ENCODE measurements at regions not wholly inside any gene's neighbourhood (a gene's known extent, or its start where the extent isn't known, plus 50 kb on each side); places are given as distances from the start of the nearest gene placed in this dataset.

GRCh38 chr16:73873643-73874042 is 423.0 kb upstream of the PSMD7 start (continued):
- no peak for TF ChIP-seq SMAD5 (IDR thresholded peaks at IDR 0.05; ENCODE audit: low read depth)
- TF ChIP-seq, protein P1, sequence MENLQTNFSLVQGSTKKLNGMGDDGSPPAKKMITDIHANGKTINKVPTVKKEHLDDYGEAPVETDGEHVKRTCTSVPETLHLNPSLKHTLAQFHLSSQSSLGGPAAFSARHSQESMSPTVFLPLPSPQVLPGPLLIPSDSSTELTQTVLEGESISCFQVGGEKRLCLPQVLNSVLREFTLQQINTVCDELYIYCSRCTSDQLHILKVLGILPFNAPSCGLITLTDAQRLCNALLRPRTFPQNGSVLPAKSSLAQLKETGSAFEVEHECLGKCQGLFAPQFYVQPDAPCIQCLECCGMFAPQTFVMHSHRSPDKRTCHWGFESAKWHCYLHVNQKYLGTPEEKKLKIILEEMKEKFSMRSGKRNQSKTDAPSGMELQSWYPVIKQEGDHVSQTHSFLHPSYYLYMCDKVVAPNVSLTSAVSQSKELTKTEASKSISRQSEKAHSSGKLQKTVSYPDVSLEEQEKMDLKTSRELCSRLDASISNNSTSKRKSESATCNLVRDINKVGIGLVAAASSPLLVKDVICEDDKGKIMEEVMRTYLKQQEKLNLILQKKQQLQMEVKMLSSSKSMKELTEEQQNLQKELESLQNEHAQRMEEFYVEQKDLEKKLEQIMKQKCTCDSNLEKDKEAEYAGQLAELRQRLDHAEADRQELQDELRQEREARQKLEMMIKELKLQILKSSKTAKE (IDR thresholded peaks at IDR 0.05; ENCODE audit: low read depth, poor library complexity, severe bottlenecking), result no peak
- TF ChIP-seq RAD21 (IDR thresholded peaks at IDR 0.05; ENCODE audit: insufficient read depth, low read depth, low read length), result no peak

- H3K27me3 ChIP-seq (replicated peaks in 1 of 2; ENCODE audit: control insufficient read depth in 2 of 2, insufficient read depth in 2 of 2, low read length in 1 of 2), result no peaks in the 10 kb centered on the region
- no peak for ATAC-seq
- no peak for DNase-seq (ENCODE audit: low read depth, low spot score)
- H4K20me1 ChIP-seq (ENCODE audit: control insufficient read depth, insufficient read depth), result no peaks in the 10 kb centered on the region
- TF ChIP-seq MXI1 (IDR thresholded peaks at IDR 0.05; ENCODE audit: low read depth, low read length) (no peak), HCFC1 (IDR thresholded peaks at IDR 0.05; ENCODE audit: low read length) (no peak), CHD1 (IDR thresholded peaks at IDR 0.05; ENCODE audit: low read depth, low read length) (no peak), PKNOX1 (IDR thresholded peaks at IDR 0.05) (no peak), GABPA (IDR thresholded peaks at IDR 0.05; ENCODE audit: low read depth) (no peak), YBX1 (IDR thresholded peaks at IDR 0.05) (no peak), SREBF1 (IDR thresholded peaks at IDR 0.05; ENCODE audit: low read length) (no peak), MEF2B (IDR thresholded peaks at IDR 0.05; ENCODE audit: partially characterized antibody, poor library complexity, severe bottlenecking) (no peak), STAT1 (conservative IDR thresholded peaks at IDR 0.05) (no peak)
- H3K4me2 ChIP-seq (ENCODE audit: control insufficient read depth, insufficient read depth), result no peak overlapping the region
- no peaks in the 10 kb centered on the region for H3K36me3 ChIP-seq (ENCODE audit: control insufficient read depth in 2 of 2, insufficient read depth in 2 of 2, low read length in 1 of 2)
- no peak overlapping the region for H3K4me3 ChIP-seq
- intact Hi-C loops (cut with micrococcal nuclease; ENCODE audit: unreplicated experiment), result no loop called here
- no peaks in the 10 kb centered on the region for H3K4me1 ChIP-seq (ENCODE audit: control insufficient read depth, insufficient read depth, low read length)
- FAIRE-seq, result no peak
- no CpG with 5 or more reads among the region's 8 CpGs for WGBS (ENCODE audit: insufficient coverage, insufficient replicate concordance, low lambda C conversion rate, missing lambda C conversion rate)
- in situ Hi-C loops (cut with MboI), result no loop called here
- ChIA-PET RAD21 (ENCODE audit: unreplicated experiment) (no interaction called here), SMC1A (ENCODE audit: uncharacterized antibody, unreplicated experiment) (no interaction called here), POLR2A (no interaction called here), CTCF (interaction anchor here (1.5 kb wide), 1 partner anchor 10 kb away, joined by 3 read pairs; no protein-coding TSS in a partner anchor)
- H3K9me3 ChIP-seq (replicated peaks; ENCODE audit: control insufficient read depth, insufficient read depth, low read length), result no peaks in the 10 kb centered on the region
- no peak overlapping the region for H3K9ac ChIP-seq (ENCODE audit: control insufficient read depth, insufficient read depth, low read length)
- no peak overlapping the region for H2AFZ ChIP-seq (ENCODE audit: control insufficient read depth, low read depth, low read length)
- no TSS peak for BruUV-seq (replicated peaks)
- no peak overlapping the region for H3K27ac ChIP-seq (ENCODE audit: control insufficient read depth, insufficient read depth)
- no peaks in the 10 kb centered on the region for H3K79me2 ChIP-seq (ENCODE audit: control insufficient read depth, insufficient read depth, low read length)
Observed at GRCh38 chr16:73872856-73873255, 423.8 kb upstream of the PSMD7 start.
